ENCODE measurements at regions not wholly inside any gene's neighbourhood (a gene's known extent, or its start where the extent isn't known, plus 50 kb on each side); places are given as distances from the start of the nearest gene placed in this dataset.

- Mint-ChIP-seq H3K4me3 (no peak overlapping the region), H3K9me3 (peaks cover 0 to 12% (median 2%) of the 10 kb centered on the region in 9 donors), H3K4me1 (no peaks in the 10 kb centered on the region), H3K27me3 (no peaks in the 10 kb centered on the region), H3K27ac (no peak overlapping the region), H3K36me3 (no peaks in the 10 kb centered on the region)
- DNase-seq, result no peak
- no peak for ATAC-seq
- POLR2A ChIA-PET, result no interaction called here
Observed at GRCh38 chr6:74287932-74288331, 591.9 kb downstream of the CD109 start.

GRCh38 chr6:74287441-74287840, 591.4 kb downstream of the CD109 start:
- ATAC-seq, result no peak
- Mint-ChIP-seq H3K4me1 (no peaks in the 10 kb centered on the region), H3K36me3 (no peaks in the 10 kb centered on the region)

GRCh38 chr6:74284284-74284683, 588.3 kb downstream of the CD109 start:
- Mint-ChIP-seq H3K27ac (no peak overlapping the region), H3K27me3 (peaks cover 0 to 3% (median 0%) of the 10 kb centered on the region in 5 donors), H3K4me1 (no peaks in the 10 kb centered on the region), H3K36me3 (no peaks in the 10 kb centered on the region), H3K9me3 (peaks cover 0 to 24% (median 6%) of the 10 kb centered on the region in 9 donors), H3K4me3 (no peak overlapping the region)
- ATAC-seq (no peak), DNase-seq (no peak)
- POLR2A ChIA-PET, result no interaction called here

More at GRCh38 chr6:74287441-74287840, 591.4 kb downstream of the CD109 start:
- Mint-ChIP-seq H3K27me3 (no peaks in the 10 kb centered on the region), H3K4me3 (no peak overlapping the region), H3K27ac (no peak overlapping the region), H3K9me3 (peaks cover 0 to 12% (median 2%) of the 10 kb centered on the region in 9 donors)
- no peak for DNase-seq
- POLR2A ChIA-PET, result no interaction called here

GRCh38 chr6:74283532-74283931, 587.5 kb downstream of the CD109 start:
- no peak overlapping the region for H3K4me3 Mint-ChIP-seq
- H3K27ac Mint-ChIP-seq, result no peak overlapping the region
- ATAC-seq, result no peak
- no peaks in the 10 kb centered on the region for H3K36me3 Mint-ChIP-seq
- POLR2A ChIA-PET, result no interaction called here
- peaks cover 0 to 3% (median 0%) of the 10 kb centered on the region in 5 donors for H3K27me3 Mint-ChIP-seq
- no peak for DNase-seq
- no peaks in the 10 kb centered on the region for H3K4me1 Mint-ChIP-seq
- peaks cover 0 to 24% (median 6%) of the 10 kb centered on the region in 9 donors for H3K9me3 Mint-ChIP-seq

- Mint-ChIP-seq H3K4me1 (no peaks in the 10 kb centered on the region), H3K9me3 (peaks cover 0 to 24% (median 5%) of the 10 kb centered on the region in 9 donors), H3K36me3 (no peaks in the 10 kb centered on the region), H3K27me3 (peaks cover 0 to 3% (median 0%) of the 10 kb centered on the region in 5 donors), H3K4me3 (no peak overlapping the region), H3K27ac (no peak overlapping the region)
- DNase-seq (no peak), ATAC-seq (no peak)
- POLR2A ChIA-PET, result no interaction called here
Observed at GRCh38 chr6:74282143-74282689, 586.2 kb downstream of the CD109 start.

- no peaks in the 10 kb centered on the region for H3K36me3 Mint-ChIP-seq
- DNase-seq, result no peak
- peaks cover 0 to 3% (median 0%) of the 10 kb centered on the region in 5 donors for H3K27me3 Mint-ChIP-seq
- no peak overlapping the region for H3K4me3 Mint-ChIP-seq
- no peak for ATAC-seq
- H3K9me3 Mint-ChIP-seq, result peaks cover 0 to 18% (median 4%) of the 10 kb centered on the region in 9 donors
- POLR2A ChIA-PET, result no interaction called here
- no peak overlapping the region for H3K27ac Mint-ChIP-seq
- H3K4me1 Mint-ChIP-seq, result no peaks in the 10 kb centered on the region
Observed at GRCh38 chr6:74280130-74280692, 584.2 kb downstream of the CD109 start.

GRCh38 chr6:74277777-74278186, 581.8 kb downstream of the CD109 start:
- H3K27me3 Mint-ChIP-seq, result peaks cover 0 to 3% (median 0%) of the 10 kb centered on the region in 5 donors
- H3K27ac Mint-ChIP-seq, result no peak overlapping the region
- no peak for DNase-seq
- no peak overlapping the region for H3K4me3 Mint-ChIP-seq
- peaks cover 0 to 13% (median 6%) of the 10 kb centered on the region in 9 donors for H3K9me3 Mint-ChIP-seq
- POLR2A ChIA-PET, result no interaction called here
- no peak for ATAC-seq
- no peaks in the 10 kb centered on the region for H3K36me3 Mint-ChIP-seq
- H3K4me1 Mint-ChIP-seq, result no peaks in the 10 kb centered on the region

- POLR2A ChIA-PET, result no interaction called here
- no peak for ATAC-seq
- no peak for DNase-seq
Observed at GRCh38 chr6:74273541-74273940, 577.5 kb downstream of the CD109 start.

GRCh38 chr6:74269600-74269858, 573.5 kb downstream of the CD109 start:
- Mint-ChIP-seq H3K27me3 (no peaks in the 10 kb centered on the region), H3K4me3 (no peak overlapping the region), H3K4me1 (no peaks in the 10 kb centered on the region), H3K36me3 (no peaks in the 10 kb centered on the region), H3K27ac (no peak overlapping the region), H3K9me3 (peaks cover 0 to 18% (median 0%) of the 10 kb centered on the region in 9 donors)
- POLR2A ChIA-PET, result no interaction called here
- DNase-seq, result no peak
- no peak for ATAC-seq

More at GRCh38 chr6:74273541-74273940, 577.5 kb downstream of the CD109 start:
- Mint-ChIP-seq H3K36me3 (no peaks in the 10 kb centered on the region), H3K9me3 (peaks cover 0 to 9% (median 2%) of the 10 kb centered on the region in 9 donors), H3K27ac (no peak overlapping the region), H3K27me3 (no peaks in the 10 kb centered on the region), H3K4me3 (no peak overlapping the region), H3K4me1 (no peaks in the 10 kb centered on the region)

- no peak overlapping the region for H3K27ac Mint-ChIP-seq
- H3K27me3 Mint-ChIP-seq, result no peaks in the 10 kb centered on the region
- POLR2A ChIA-PET, result no interaction called here
- ATAC-seq (no peak), DNase-seq (no peak)
- no peaks in the 10 kb centered on the region for H3K36me3 Mint-ChIP-seq
- H3K4me3 Mint-ChIP-seq, result no peak overlapping the region
- peaks cover 0 to 18% (median 0%) of the 10 kb centered on the region in 9 donors for H3K9me3 Mint-ChIP-seq
- H3K4me1 Mint-ChIP-seq, result no peaks in the 10 kb centered on the region
Observed at GRCh38 chr6:74268815-74269599, 573.0 kb downstream of the CD109 start.

- no peaks in the 10 kb centered on the region for H3K36me3 Mint-ChIP-seq
- ATAC-seq, result no peak
- POLR2A ChIA-PET, result no interaction called here
- no peaks in the 10 kb centered on the region for H3K27me3 Mint-ChIP-seq
- no peaks in the 10 kb centered on the region for H3K4me1 Mint-ChIP-seq
- peaks cover 0 to 3% (median 0%) of the 10 kb centered on the region in 9 donors for H3K9me3 Mint-ChIP-seq
- H3K27ac Mint-ChIP-seq, result no peak overlapping the region
- no peak for DNase-seq
- H3K4me3 Mint-ChIP-seq, result no peak overlapping the region
Observed at GRCh38 chr6:74259981-74260380, 564.0 kb downstream of the CD109 start.

- ATAC-seq, result no peak
- peaks cover 0 to 7% (median 0%) of the 10 kb centered on the region in 9 donors for H3K9me3 Mint-ChIP-seq
Observed at GRCh38 chr6:74256781-74257180, 560.8 kb downstream of the CD109 start.

GRCh38 chr6:74256381-74256780, 560.4 kb downstream of the CD109 start:
- DNase-seq (no peak), ATAC-seq (no peak)
- no peak overlapping the region for H3K4me3 Mint-ChIP-seq
- H3K9me3 Mint-ChIP-seq, result peaks cover 0 to 11% (median 0%) of the 10 kb centered on the region in 9 donors
- H3K27ac Mint-ChIP-seq, result no peak overlapping the region
- no peaks in the 10 kb centered on the region for H3K27me3 Mint-ChIP-seq
- POLR2A ChIA-PET, result no interaction called here
- H3K4me1 Mint-ChIP-seq, result no peaks in the 10 kb centered on the region
- peaks cover 0 to 2% (median 0%) of the 10 kb centered on the region in 3 donors for H3K36me3 Mint-ChIP-seq

More at GRCh38 chr6:74256781-74257180, 560.8 kb downstream of the CD109 start:
- no peak for DNase-seq
- H3K27me3 Mint-ChIP-seq, result no peaks in the 10 kb centered on the region
- POLR2A ChIA-PET, result no interaction called here
- no peaks in the 10 kb centered on the region for H3K36me3 Mint-ChIP-seq
- H3K4me3 Mint-ChIP-seq, result no peak overlapping the region
- H3K4me1 Mint-ChIP-seq, result no peaks in the 10 kb centered on the region
- H3K27ac Mint-ChIP-seq, result no peak overlapping the region
